ENCODE measurements at regions not wholly inside any gene's neighbourhood (a gene's known extent, or its start where the extent isn't known, plus 50 kb on each side); places are given as distances from the start of the nearest gene placed in this dataset.

- Mint-ChIP-seq H3K4me1 (peaks cover 48 to 52% of the 10 kb centered on the region in 2 experiments), H3K27ac (peak overlapping the region in 2 of 3 experiments; percentile 36 to 37; a peak in 3 of 7 replicates), H3K4me3 (no peak overlapping the region), H3K9me3 (peaks cover 12 to 17% of the 10 kb centered on the region in 2 experiments; a peak in 4 of 5 replicates), H3K27me3 (ENCODE audit: low read depth) (no peaks in the 10 kb centered on the region), H3K36me3 (ENCODE audit: insufficient read depth in 1 of 3, low read depth in 3 of 3) (peaks cover 17 to 24% (median 21%) of the 10 kb centered on the region in 3 experiments)
- H3K23me2 ChIP-seq (ENCODE audit: insufficient read length, low read depth, low read length, poor library complexity, severe bottlenecking), result no peaks in the 10 kb centered on the region
- no peak overlapping the region for H2BK5ac ChIP-seq (ENCODE audit: insufficient read length, low read length)
- no peak overlapping the region for H3K4me2 ChIP-seq (ENCODE audit: insufficient read depth, insufficient read length, low read length)
- H3K23ac ChIP-seq (ENCODE audit: insufficient read length, low read depth, low read length), result no peak overlapping the region
- WGBS (ENCODE audit: extremely low coverage, insufficient read length, low lambda C conversion rate), result no CpG with 5 or more reads among the region's 2 CpGs
- no peak overlapping the region for H3K14ac ChIP-seq (ENCODE audit: insufficient read depth, low read length)
- no peak overlapping the region for H3K27ac ChIP-seq (ENCODE audit: insufficient read length, low read depth, low read length)
- H3K9me3 ChIP-seq (ENCODE audit: control insufficient read depth, low read depth, low read length), result no peaks in the 10 kb centered on the region
- H2AFZ ChIP-seq (ENCODE audit: low read length), result no peak overlapping the region
- H3K9ac ChIP-seq (ENCODE audit: extremely low read depth, insufficient read length, low read length), result no peak overlapping the region
- peak overlapping the region; percentile 22 for H4K91ac ChIP-seq (ENCODE audit: insufficient read length, low read depth, low read length)
- H3K4me1 ChIP-seq (ENCODE audit: insufficient read depth, low read length), result peaks cover 17% of the 10 kb centered on the region; the same call in 1 of the 2 replicates
- no peak overlapping the region for H2BK120ac ChIP-seq (ENCODE audit: low read depth, low read length, poor library complexity, severe bottlenecking)
- TF ChIP-seq, protein P1, sequence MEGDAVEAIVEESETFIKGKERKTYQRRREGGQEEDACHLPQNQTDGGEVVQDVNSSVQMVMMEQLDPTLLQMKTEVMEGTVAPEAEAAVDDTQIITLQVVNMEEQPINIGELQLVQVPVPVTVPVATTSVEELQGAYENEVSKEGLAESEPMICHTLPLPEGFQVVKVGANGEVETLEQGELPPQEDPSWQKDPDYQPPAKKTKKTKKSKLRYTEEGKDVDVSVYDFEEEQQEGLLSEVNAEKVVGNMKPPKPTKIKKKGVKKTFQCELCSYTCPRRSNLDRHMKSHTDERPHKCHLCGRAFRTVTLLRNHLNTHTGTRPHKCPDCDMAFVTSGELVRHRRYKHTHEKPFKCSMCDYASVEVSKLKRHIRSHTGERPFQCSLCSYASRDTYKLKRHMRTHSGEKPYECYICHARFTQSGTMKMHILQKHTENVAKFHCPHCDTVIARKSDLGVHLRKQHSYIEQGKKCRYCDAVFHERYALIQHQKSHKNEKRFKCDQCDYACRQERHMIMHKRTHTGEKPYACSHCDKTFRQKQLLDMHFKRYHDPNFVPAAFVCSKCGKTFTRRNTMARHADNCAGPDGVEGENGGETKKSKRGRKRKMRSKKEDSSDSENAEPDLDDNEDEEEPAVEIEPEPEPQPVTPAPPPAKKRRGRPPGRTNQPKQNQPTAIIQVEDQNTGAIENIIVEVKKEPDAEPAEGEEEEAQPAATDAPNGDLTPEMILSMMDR (conservative IDR thresholded peaks at IDR 0.05), result peak; percentile 15; the same call in 1 of the 3 replicates
- H3K79me1 ChIP-seq (ENCODE audit: insufficient read depth, low read depth, low read length, poor library complexity, severe bottlenecking), result no peaks in the 10 kb centered on the region
- H3K18ac ChIP-seq (ENCODE audit: insufficient read length, low read depth, low read length), result peak overlapping the region; percentile 4
- H2BK20ac ChIP-seq (ENCODE audit: low read depth, low read length, poor library complexity, severe bottlenecking), result no peak overlapping the region
- H2BK12ac ChIP-seq (ENCODE audit: insufficient read length, low read depth, low read length), result peak overlapping the region; percentile 90
- H4K5ac ChIP-seq (ENCODE audit: insufficient read length, low read depth, low read length), result no peak overlapping the region
- no peak overlapping the region for H3T11ph ChIP-seq (ENCODE audit: low read length)
- no peaks in the 10 kb centered on the region for H3K27me3 ChIP-seq (ENCODE audit: insufficient read depth, low read length)
- H2BK15ac ChIP-seq (ENCODE audit: low read depth, low read length), result no peak overlapping the region
- H3K79me2 ChIP-seq (ENCODE audit: insufficient read depth, low read length), result no peaks in the 10 kb centered on the region
- no peak for DNase-seq
- no peak overlapping the region for H3K56ac ChIP-seq (ENCODE audit: insufficient read length, low read depth, low read length)
- no peak overlapping the region for H2AK5ac ChIP-seq (ENCODE audit: insufficient read length, low read length)
- H4K20me1 ChIP-seq (ENCODE audit: control insufficient read depth, insufficient read depth, insufficient read length), result no peaks in the 10 kb centered on the region
- H3K4ac ChIP-seq (ENCODE audit: low read depth, low read length), result no peak overlapping the region
- H4K8ac ChIP-seq (replicated peaks; ENCODE audit: insufficient read length, low read depth, low read length), result no peak overlapping the region
Measured at GRCh38 chr9:28971881-28972280, 1398.6 kb upstream of the C9orf72 start.

All from H9 (cell line).